Activated CD4-positive, CD25-positive, alpha-beta regulatory T cell (primary cell): ENCODE measurements at regions not wholly inside any gene's neighbourhood (a gene's known extent, or its start where the extent isn't known, plus 50 kb on each side); places are given as distances from the start of the nearest gene placed in this dataset.
"Not testable (repeated sequence)": the region's sequence is repeated elsewhere in the genome, so short reads cannot be mapped to it uniquely, and the experiment has no call there.

Experiments used
- DNase-seq, 4 experiments: peaks; one replicate each; lab custom pipeline; 2025; lab: John Stamatoyannopoulos, UW

DNA sequence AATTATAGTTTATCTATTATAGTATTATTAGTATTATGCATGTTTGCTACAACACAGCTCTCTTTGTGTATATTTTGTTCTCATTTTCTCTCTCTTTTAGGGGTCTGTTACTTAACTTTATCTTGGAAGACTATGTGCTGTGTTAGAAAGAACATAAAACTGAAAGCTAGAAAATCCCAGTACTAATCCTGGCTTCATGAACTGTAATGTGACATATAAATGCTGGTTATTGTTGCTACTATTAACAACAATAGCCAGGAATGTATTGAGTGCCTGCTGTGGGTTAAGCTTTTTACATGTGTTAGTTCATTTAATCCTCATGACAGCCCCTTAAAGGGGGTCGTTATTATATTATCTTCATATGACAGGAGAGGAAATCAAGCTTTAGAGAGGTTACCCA lies 170.0 kb upstream of the DTNBP1 start:
- no peak for DNase-seq

DNA sequence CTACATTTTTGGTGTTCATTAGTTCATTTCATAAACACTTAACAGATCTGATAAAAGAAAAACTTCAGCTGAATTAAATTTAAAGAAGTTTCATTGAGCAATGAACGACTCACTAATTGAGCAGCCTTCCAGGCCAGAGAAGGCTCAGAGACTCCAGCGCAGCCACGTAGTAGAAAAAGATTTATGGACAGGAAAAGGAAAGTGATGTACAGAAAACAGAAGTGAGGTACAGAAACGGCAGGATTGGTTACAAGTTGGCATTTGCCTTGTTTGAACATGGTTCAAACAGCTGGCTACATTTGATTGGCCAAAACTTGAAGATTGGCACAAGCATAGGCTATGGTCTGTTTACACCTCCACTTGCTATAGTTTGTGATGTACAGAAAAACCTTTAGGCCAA lies 166.3 kb upstream of the DTNBP1 start:
- no peak for DNase-seq

DNA sequence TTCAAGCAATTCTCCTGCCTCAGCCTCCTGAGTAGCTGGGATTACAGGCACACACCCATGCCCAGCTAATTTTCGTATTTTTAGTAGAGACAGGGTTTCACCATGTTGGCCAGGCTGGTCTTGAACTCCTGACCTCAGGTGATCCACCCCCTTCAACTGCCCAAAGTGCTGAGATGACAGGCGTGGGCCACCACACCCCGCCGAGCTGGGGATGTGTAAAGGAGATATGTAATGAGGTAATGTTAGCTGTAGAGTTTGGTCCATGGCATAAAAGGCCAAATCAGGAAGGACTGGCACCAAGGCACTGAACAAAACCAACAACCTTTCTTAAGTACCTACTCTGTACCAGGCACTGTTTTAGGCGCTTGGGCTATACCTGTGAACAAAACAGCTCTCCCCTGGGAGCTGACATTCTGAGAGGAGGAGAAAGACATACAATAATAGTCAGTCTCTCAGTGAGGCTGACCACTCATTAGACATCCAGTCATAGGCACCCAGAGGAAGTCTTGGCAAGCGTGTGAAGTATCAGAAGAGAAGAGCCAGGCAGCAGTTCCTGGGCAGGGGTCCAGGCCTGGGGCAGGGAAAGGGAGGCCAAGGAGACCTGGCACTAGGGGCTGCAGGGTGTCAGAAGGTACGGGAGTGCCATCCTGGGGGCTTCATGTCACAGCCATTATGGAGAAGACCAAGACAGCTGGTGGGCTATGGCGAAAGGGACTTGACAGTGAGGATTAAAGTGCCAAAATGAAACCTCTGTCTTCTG lies 164.8 kb upstream of the DTNBP1 start:
- DNase-seq = no peak

DNA sequence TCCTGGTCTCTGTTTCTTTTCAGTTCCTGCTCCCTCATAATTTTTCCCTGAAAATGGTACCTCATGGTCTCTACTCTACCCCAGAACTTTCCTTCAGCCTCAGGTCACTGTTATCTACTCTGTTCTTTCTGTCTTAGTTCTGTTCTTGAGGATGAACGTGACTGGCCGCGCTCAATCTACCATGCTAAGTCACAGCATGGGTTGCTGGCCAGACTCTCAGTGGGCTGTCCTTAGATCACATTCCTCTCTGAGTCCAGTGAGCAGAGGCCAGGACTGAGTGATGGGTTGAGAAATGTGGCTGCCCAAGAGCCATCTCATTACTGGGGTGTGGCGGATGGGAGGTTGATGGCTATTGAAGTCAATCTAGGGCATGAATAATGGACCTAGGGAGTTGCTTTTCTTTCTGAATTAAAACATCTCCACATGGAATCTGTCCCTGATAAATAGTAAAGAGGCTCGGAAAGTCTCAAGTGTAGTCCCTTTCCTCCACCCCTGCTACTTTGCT lies 164.0 kb upstream of the DTNBP1 start:
- no peak for DNase-seq

DNA sequence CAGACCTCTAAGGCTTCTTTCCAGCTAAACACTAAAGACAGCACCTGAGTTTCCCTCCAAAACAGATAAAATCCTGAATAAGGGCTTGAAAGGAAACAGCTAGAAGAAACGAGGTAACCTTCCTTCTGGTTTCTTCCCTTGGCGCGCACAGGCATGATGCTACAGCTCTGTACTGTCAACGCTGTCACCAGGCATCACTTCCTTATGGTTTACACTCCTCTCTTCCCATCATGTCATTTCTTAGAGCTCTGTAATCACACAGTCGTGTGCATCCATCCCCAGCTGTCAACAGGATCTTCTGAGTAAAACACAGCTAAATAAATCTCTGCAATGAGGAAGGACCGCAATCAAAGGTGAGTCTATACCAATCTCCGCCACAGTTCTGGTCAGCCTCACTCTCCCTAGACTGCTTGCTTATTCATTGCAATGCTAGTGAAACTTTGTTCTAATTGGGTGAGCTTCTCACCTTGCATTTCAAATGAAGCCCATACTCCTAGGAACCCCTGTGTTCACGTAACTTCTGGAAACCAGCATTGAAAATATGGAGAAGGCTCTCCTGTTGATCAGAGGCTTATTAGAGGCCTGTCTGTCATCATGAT lies 162.6 kb upstream of the DTNBP1 start:
- DNase-seq = no peak

DNA sequence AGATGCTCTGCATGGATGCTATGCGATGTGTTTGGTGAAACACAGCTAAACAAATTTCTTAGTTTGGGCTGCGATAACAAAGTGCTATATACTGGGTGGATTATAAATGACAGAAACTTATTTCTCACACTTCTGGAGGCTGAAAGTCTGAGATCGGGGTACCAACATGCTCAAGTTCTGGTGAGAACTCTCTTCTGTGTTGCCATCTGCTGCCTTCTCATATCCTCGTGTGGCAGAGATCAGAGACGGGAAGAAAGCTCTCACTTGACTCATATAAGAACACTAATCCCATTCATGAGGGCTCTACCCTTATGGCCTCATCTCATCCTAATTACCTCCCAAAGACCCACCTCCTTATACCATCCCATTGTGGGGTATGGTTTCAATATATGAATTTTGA lies 162.0 kb upstream of the DTNBP1 start:
- no peak for DNase-seq

DNA sequence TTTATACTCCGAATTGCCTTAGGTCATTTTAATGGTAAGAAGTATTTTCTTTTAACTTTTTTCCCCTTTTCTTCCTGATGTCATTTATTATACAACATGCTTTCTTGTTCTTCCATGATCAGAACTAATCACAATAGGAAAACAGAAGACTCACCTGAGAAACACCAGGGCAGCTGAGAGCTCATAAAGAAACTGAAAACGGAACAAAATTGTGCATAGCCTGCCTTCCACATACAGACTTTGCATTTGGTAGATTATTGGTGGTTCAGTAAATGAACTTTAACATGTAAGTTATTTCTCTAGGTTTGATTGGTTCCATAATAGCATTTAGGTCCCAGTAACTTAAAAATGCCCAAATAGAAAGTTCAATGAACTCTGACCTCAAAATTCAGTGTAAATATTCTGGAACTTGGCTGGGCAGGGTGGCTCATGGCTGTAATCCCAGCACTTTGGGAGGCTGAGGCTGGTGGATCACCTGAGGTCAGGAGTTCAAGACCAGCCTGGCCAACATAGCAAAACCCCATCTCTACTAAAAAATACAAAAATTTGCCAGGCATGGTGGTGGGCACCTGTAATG lies 161.1 kb upstream of the DTNBP1 start:
- no peak for DNase-seq

DNA sequence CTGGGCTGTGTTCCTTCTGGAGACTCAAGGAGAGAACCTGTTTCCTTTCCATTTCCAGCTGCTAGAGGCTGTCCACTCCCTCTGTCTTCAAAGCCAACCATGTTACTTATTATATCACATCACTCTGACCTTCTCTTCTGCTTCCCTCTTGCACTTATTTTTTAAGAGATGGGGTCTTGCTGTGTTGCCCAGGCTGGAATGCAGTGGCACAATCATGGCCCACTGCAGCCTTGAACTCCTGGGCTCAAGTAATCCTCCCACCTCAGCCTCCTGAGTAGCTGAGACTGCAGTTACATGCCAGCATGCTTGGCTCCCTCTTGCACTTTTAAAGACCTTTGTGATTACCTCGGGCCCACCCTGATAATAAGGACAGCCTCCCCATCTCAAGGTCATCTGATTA lies 160.0 kb upstream of the DTNBP1 start:
- DNase-seq = no peak

DNA sequence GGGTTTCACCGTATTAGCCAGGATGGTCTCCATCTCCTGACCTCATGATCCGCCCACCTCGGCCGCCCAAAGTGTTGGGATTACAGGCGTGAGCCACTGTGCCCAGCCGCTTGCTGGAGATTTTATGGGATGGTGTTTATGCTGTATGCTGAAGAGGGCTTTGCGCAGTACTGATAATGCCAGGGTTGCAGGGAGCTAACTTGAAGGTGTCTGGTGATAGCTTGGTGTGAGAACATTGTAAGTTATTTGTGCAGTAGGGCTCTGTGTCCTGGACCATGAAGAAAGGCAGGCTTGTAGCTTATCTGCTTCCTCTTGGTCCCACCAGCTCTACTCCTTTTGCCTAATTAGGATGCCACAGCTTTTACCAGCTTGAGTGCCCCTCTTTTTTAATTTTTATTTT lies 157.0 kb upstream of the DTNBP1 start:
- no peak for DNase-seq

DNA sequence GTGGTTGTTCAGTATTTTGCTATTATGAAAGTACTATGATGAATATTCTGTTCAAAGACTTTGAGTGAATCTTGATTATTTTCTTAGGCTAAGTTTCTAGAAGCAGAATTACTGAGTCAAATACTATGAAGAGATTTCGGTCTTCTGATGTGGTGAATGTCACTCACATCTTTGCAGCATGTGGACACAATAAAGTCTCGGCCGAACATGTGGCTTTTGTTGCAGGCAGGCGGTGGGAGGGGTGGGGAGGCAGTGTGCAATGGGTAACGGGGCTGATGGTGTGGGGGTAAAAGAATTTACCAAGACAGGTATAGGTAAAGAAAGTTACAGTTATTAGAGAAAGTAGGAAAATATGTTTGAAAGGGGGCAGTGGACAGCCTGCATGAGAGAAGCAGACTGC lies 156.4 kb upstream of the DTNBP1 start:
- DNase-seq = no peak

DNA sequence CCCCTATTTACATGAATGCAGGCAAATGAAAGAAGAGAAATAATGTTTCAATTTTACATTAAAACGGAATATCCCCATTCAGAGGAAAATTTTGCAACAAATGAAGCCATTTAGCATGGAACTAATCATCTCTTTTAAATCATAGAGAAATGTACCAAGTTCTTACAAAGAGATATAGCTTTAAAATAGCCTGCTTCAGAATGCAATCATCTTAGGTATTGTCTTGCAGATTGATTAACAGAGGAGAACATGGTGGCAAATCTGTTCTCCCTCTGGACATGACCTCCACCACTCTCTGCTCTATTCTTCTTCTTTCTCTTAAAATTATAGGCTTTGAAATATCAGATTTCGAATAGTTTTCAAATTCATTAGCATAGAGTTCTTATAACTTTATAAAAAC lies 155.7 kb upstream of the DTNBP1 start:
- DNase-seq = no peak

DNA sequence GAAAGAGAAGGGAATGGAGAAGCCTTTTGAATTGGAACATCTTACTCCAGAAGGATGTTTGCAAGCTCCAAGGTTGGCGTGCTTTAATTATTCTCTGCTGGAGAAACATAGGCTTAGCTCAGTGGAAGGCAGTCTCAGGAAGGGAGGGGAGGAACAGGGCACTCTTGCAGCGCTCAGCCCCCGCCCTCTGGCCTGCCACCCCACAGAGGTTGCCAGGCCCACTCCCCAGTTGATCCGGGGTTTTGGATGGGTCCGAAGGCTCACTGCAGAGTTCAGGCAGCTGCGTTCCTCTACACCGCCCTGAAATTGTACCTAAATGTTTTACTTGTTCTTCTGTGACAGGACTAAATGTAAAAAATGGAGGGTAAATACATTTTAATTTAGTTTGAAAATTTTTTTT lies 155.2 kb upstream of the DTNBP1 start:
- no peak for DNase-seq

DNA sequence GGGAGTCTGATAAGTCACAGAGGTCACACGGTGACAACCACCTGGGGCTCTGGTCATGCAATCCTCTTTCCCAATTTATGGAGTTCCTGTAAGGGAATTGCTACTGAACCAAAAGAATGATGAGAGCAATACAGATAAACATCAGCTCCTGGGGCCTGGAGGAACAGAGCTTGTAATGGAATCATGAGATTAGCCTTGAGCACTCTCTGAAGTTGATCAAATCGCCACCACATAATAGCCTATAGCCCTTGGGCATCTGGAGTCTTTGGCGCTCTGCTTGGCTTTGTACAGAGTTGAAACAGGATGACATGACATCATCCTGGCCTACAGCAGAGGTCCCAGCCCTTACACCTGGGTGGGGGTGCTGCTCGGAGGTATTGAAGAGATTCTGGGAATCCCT lies 154.3 kb upstream of the DTNBP1 start:
- no peak for DNase-seq

DNA sequence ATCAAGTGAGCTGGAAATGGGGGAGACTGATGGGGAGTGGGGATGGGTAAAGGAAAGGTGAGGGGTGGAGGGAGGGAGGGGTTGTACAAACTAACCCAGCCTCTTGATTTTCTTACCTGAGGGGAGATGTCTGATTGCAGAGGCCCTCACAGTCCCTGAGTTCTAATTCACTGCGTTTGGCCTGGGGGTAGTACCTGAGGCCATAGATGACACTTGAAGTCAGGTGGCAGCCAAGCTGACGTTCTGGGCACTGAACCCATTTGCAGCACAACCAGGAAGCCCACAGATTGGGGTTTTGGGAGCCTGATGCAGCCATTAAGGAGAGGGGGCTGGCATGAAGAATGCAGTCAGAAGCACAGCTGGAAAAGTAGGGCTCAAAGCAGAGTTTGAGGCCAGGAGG lies 153.8 kb upstream of the DTNBP1 start:
- DNase-seq = no peak

DNA sequence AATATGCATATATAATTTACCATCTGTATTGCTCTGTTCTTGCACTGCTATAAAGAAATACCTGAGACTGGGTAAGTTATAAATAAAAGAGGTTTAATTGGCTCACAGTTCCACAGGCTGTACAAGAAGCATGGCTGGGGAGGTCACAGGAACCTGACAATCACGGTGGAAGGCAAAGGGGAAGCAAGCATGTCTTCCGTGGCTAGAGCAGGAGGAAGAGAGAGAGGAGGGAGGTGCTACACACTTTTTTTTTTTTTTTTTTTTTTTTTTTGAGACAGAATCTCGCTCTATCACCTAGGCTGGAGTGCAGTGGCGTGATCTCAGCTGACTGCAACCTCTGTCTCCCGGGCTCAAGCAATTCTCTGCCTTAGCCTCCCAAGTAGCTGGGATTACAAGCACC lies 150.9 kb upstream of the DTNBP1 start:
- not testable (repeated sequence) for DNase-seq

DNA sequence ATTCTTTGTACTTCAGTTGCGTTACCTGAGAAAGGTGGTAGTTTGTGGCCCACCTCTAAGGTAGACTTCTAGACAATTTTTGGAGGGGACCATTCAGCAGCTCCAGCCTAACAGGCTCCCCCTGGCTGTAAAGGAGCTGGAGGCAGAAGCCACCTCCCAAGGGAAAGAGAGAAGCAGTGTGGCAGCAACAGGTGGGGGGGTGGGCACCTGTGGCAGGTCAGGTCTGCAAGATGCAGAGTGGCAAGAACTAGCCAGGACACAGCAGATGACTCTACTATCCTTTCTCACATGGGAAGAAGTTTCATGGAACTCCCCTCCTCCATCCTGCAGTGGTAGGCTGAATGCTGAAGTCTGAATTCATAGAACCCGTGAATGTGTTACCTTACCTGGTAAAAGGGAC lies 148.3 kb upstream of the DTNBP1 start:
- no peak for DNase-seq

DNA sequence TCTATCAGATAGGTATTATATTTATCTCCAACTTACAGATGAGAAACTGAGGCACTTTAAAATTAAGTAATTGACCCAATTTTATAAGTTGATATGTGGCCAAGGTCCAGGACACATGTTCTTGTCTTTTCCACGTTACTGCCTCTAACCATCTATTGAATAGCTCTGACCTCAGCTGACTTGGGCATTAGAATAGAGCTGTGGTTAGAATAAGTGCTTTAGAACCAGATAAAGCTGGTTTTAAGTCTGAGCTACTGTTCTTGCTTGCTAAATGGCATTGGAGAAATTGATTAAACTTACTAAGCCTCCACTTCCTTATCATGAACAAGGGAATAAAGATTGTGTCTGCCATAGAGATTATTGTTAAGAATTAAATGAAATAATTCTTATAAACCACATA lies 147.8 kb upstream of the DTNBP1 start:
- no peak for DNase-seq

DNA sequence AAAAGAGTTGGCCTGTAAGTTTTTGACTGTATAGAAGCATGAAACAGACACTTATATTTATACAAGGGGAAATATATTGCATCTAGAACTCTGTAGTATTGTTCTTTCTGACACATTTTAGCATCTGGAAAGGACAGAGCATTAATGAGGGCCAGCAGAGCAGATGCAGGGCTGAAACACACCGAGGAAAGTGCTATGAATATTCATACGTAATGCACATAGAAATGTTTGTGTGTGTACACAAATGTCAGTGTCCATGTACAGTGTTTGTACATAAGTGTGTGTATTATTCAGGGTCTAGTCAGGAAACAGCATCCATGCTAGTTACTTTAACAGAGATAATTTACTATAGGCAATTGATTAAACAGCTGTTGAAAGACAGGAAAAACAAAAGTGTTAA lies 146.5 kb upstream of the DTNBP1 start:
- no peak for DNase-seq

DNA sequence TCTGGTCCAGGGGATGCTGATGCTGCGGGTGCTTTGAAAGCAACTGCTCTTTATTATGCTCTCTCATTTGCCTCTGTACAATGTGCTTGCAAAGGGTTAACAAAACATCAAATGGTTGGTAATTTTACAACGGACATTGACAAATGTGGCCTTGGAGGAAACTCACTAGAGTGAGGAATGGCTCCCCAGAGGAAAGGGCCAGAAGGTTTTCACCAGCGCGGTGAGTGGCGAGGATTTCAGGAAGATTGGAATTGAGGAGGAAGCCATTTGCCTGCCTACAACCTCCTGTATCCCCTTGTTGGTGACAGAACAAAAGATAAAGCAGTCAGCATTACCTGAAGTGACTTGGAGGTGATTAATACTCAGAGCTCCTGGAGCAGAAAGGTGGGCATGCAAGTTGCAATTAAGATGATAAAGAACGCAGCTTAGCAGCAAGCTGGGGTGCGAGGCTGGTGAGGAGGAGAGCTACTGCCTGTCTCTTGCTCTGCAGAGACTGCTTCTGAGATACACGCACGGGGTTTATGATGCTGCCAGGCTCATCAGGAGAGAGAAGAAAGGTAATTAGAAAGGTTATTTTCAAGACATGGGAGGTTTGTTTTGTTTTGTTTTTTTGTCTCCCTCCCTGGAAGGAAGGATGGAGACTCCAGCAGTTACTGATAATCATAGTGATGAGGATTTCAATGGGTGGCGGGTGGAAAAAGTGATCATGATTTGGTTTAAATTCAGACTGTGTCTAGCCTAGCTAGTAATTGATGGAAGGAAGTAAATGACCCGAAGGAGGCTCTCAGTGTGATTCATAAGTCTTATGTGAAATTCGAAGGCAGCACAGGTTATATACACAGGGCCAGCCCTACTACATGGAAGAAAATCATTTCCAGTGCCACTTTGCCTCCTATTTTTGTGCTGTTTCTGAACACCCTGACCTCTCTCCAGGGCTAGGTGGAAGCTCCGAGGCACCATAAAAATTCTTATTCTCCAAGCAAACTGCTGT lies 141.6 kb upstream of the DTNBP1 start:
- no peak for DNase-seq

DNA sequence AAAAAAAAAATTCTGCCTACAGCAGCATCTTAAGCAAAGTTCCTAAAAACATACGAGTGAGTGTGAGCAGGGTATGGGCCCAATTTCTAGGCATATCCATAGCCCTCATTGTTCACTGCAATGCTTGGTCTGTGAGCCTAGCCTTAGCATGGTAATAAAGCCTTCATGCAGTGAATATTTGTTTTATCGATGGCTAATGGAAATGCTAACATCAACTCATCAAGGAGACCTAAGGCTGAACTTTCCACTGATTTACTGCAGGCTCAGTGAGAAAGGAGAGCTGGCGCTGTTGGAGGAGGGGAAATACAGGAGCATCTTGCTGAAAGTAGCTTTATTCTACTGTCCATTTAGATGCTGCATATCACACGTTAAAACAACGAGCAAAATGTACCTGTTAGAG lies 139.6 kb upstream of the DTNBP1 start:
- DNase-seq = no peak

DNA sequence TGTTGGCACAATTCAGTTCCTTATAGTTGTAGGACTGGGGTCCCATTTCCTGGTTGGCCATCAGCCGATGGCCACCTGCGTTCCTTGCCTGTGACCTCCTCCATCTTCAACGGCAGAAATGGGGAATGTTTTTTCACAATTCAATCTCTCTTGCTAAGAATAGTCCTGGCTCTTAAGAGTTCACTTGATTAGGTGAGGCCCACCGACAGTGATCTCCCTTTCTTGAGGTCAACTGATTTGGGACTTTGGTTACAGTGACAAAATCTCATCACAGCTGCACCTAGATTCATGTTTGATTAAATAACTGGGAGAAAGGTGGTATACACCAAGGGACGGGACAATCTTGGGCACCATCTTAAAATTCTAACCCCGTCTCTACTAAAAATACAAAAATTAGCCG lies 139.1 kb upstream of the DTNBP1 start:
- no peak for DNase-seq

DNA sequence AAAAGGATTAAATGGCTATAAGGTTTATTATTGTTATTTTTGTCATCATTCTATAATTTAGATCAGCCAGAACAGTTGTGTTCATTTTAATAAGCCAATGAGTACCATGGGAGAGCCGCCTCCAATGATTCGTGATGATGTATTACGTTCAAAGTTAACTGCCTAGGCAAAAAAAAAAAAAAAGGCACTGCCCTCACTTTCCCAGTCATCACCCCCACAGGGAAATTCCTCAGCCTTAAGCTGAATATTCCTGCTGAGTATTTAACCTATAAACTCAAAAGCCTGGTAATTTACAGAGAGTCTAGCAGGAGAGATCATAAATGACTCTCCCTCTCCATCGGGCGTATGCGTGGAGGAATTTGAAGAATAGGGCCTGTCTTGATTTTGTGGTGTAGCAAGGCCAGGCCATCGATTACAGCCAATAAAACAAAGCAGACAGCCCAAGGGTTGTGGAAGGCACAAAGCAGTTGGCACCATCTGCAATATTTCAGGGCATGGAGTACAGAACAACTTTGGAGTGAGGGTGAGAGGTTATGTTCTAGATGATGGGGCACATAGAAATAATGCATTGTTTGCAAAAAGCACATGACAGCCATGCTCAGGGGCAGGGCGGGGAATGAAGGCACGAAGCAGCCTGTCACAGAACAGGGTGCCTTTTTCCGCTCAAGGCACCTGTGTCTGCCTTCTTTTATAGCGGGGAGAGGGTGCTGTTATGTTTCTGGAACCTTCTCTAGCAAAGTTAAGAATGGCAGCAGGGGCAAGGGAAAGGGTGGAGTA lies 138.2 kb upstream of the DTNBP1 start:
- no peak for DNase-seq
